G401 (cell line): ENCODE measurements at regions not wholly inside any gene's neighbourhood (a gene's known extent, or its start where the extent isn't known, plus 50 kb on each side); places are given as distances from the start of the nearest gene placed in this dataset.

Experiments used
- DNase-seq: peaks from one replicate; pipeline ENCODE4 v3.0.0-alpha.2; 2015; ENCODE audit warnings: low spot score
- in situ Hi-C: cut with HindIII; loops from 2 replicates; pipeline ENCODE4 v1.10.0; 2016; ENCODE audit warnings: low sequenced_read_pairs, mixed read lengths

DNA sequence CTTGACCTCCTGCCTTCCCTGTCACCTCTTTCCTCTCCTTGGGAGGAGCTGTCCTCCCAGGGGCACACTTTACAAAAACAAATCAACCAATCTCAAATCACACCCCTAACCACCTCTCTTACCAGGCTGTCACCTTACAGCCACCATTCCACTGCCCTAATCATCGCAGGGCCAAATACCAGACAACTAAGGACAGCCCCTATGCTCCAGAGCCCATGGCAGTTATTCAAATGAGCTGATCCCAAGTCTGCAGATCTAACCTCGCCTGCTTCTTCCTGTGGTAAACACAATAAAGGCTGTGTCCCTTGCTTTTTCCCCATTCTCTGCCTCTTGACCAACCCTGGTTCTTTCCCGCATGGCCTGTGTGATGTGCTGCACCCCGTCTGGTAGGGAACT, 154.2 kb upstream of the CNTNAP5 start:
- DNase-seq = no peak
- in situ Hi-C loops = no loop called here

DNA sequence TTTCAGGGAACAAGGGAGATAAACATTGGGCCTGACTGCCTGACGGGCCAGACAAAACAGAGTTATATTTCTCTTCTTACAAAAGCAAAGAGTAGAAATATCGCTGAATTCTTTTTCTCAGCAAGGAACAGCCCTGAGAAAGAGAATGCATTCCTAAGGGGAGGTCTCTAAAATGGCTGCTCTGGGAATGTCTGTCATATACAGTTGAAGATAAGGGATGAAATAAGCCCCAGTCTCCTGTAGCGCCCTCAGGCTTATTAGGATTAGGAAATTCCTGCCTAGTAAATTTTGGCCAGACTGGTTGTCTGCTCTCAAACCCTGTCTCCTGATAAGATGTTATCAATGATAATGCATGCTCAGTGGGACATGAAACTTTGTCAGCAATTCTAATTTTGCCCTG, 134.9 kb upstream of the CNTNAP5 start:
- in situ Hi-C loops = no loop called here
- no peak for DNase-seq

DNA sequence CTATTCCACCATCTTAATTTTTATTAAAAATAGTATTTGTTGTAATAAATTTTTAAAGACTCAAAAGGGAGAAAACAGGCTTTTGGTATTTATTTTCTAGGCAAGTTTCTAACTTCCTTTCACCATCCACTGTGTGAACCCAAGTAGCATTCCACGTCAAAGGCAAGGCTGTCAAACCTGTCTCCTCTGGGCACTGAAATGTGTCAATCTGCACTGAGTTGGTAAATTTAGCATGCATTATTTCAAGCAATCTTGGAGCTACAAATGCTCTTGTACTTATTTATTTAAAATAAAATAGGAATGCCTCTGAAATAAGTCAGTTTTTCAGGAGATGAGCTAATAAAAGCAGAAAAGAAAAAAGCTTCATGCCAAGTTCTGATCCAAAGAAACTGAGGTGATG, 130.9 kb upstream of the CNTNAP5 start:
- no peak for DNase-seq
- in situ Hi-C loops = no loop called here

DNA sequence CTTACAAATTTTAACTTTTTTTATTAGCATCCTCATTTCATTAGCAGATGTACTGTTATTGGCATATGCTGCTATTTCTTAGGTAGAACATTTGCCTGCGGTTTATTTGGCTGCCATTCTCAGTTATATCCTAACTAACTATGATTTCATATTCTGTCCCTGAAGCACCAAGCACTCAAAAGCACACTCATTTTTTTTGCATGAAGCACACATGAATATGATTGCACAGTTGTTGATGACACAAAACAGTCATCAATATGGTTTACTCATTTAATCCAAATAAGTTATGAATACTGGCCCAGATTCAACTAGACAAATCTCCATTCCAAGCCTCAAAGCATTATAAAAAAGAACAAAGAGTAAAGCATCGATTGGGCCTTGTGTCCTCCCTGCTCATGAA, 129.4 kb upstream of the CNTNAP5 start:
- in situ Hi-C loops = no loop called here
- DNase-seq = no peak

DNA sequence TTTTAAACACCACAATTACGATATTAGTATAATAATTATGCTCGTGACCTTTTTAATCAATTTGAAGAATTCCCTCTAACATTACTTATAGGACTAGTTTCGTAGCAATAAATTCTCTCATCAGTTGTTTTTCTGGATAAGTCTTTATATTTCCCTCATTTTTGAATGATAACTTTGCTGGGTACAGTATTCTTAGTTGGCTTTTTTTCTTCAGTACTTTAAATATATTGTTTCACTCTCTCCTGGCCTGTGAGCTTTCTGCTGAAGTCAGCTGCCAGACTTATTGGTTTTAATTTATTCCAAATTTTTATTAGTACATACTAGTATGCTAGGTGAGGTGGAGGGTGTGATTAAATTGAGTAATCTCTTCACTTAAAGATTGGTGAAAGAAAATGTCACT, 123.8 kb upstream of the CNTNAP5 start:
- in situ Hi-C loops = no loop called here
- no peak for DNase-seq

DNA sequence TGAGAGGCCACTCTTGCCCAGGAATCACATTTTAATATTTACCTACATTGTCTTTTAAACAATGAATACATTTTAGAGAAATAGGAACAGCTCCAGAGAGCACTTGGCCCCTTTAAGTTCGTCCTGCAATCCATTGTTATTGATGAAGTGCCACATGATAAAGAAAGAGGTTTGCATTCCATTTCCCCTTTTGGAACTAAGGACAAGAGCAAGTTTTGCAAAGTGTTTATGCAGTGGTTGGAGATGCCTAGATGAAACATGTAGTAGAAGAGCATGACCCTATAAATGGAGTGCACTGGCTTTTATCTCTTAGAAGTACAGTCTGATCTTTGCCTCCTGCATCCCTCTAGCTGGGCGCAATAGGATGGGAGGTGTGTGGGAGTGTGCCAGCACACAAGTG, 118.7 kb upstream of the CNTNAP5 start:
- in situ Hi-C loops = no loop called here
- no peak for DNase-seq

DNA sequence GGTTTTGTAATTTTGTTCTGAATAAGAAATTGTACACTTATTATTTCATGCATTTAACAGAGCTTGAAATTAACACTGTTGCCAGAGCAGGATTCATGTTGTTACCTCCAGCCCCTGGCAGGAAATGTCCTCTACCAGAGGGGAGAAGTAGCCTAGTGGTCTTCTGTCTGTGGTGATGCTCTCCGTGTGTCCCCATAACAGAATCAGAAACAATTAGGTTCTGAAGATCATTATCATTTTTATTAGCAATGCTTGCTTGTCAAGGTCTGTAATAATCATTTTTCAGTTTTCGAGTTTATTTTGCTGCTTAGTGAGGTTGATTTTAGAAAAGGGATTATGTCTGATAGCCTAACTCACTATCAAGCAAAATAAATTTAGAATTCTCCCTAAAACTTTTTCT, 116.6 kb upstream of the CNTNAP5 start:
- no peak for DNase-seq
- in situ Hi-C loops = no loop called here

DNA sequence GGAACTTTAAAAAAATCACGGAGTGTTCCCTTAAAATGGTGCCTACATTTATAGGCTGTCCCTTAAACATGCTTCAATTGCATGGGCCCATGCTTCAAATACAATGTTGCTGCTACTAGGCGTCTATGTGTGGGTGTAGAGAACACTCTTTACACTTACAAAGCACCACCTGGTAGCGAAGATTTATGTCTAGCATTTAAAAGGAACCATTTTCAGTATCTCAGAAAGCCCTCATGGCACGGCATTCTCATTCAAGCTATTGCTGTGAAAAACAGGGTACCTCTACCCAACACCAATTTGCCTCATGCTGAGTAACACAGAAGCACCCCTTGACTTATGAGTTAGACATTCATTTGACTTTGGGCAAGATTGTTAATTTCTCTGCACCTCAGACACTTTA, 112.9 kb upstream of the CNTNAP5 start:
- in situ Hi-C loops = no loop called here

DNA sequence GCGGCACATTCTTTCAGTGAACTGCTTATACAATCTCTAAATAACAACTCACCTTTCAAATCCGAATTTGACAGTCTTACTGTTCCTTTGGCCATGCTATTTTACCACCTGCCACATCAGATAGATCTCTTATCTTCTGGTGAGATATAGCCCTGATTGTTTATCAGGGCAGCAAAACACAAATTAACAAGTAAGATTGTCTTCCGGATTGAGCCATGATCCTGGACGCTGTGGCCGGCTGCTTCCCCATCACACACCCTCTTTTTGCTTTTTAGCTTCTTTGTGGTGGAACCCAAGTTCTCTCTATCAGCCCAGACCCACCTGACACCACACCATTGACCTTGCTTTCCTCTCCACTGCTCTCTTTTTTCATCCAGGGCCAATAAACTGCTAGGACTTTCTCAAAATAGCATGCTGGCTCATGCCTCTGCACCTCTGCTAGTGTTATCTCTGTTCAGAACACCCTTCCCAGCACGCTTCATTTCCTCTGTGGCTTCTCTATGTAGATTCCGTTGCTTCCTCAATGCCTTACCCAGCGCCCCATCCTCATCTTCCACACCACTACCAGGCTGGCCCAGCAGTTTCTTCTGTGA, 111.8 kb upstream of the CNTNAP5 start:
- DNase-seq = no peak
- in situ Hi-C loops = no loop called here

More for the DNA sequence above, 112.9 kb upstream of the CNTNAP5 start:
- DNase-seq = no peak

DNA sequence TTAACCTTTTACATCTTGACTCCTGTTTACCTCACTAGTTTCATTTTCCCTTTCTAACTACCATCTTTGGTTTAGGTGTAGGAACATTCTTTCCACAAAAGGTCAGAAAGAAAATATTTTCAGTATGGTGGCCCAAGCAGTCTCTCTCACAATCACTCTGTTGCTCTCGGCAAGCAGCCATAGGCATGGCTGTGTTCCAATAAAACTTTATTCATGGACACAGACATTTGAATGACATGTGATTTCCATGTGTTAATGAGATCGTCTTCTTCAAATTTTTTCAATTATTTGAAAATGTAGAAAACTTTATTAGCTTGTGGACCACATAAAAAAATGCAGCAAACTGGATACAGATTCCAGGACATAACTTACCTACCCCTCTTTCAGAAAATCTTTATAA, 109.7 kb upstream of the CNTNAP5 start:
- in situ Hi-C loops = no loop called here

DNA sequence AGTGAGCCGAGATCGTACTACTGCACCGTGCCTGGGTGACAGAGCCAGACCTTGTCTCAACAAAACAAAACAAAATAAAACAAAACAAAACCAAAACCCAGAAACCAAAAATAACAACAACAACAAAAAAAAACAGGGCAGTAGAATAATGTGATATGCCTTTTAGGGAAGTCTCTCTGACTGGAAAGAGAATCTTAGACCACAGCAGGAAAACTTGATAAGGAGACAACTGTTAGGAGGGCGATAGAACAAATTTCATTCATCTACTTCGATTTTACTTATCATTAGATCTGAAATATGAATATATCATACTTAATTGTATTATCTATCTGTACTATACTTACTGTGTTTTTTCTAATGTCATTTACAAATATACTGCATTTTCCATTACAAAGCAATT, 109.0 kb upstream of the CNTNAP5 start:
- in situ Hi-C loops = no loop called here
- no peak for DNase-seq

More for the DNA sequence above, 109.7 kb upstream of the CNTNAP5 start:
- no peak for DNase-seq

DNA sequence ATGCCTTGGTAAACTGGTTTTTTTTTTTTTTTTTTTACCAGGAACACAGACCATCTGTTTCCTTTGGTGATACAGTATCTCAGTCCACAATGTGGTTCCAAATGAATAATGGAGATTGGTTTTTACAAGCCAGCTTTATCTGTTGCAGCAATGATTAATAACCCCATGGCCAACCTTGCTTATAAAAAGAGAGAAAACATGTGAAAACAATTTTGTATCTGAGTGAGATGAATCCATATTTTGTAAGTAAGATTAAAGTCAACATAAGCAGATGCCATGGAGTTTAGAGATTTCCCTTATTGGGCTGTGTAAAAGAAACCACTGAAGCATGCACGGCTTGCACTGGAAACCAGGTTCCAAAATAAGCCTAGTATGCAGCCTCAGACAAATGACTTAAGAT, 108.6 kb upstream of the CNTNAP5 start:
- in situ Hi-C loops = no loop called here
- DNase-seq = peak; percentile 42

DNA sequence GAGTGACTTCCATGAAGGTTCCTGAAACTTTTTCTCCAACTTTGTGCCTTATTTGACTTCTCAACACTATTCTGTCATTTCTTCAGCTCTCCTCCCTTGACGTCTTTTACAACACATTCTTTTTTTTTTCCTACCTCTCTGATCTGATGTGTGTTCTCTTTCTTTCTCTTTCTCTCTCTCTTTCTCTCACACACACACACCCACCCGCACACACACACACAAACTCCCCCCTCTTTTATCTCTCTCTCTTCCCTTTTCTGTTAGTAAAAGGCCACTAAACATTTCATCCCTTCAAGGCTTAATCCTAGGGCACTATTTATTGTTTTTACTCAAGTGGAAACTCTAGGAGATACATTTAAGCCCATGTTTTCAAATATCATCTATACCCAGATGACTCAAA, 107.8 kb upstream of the CNTNAP5 start:
- no peak for DNase-seq
- in situ Hi-C loops = no loop called here

DNA sequence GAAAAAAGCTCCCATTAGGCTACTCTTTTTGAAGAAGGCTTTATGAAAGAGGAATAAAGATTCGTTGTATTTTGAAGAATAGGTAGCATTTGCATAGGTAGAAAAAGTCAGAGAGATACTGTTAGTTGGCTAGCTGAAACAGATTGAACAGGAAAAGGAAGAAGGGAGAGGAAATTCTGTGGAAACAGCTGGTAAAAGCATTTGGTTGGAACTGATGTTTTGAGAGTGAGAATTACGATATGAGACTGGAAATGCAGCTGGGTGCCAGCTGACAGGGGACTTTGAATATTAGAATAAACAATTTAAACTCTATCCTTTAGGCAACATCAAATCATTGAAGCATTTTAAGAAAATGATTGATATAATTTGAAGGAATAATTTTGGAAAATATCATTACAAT, 96.7 kb upstream of the CNTNAP5 start:
- in situ Hi-C loops = no loop called here
- DNase-seq = no peak

DNA sequence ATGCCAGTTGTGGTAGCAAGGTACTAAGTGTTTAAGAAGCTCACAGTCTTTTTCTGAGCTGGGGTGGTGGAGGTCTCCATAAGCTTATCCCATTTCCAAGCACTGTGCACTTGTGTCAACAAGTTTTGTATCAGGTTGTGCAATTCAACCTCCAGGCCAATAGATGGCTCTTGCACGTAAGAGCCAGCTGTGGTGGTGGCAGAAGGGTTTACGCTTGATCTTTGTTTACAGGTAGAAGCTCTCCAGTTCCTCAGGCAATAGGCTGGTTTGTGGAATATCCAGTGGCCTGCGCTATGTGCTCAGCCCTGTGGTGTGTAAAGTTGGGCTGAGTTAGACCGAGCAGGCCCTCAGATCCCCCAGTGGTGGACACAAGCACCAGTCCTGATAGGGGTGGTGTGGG, 89.7 kb upstream of the CNTNAP5 start:
- in situ Hi-C loops = no loop called here
- no peak for DNase-seq

DNA sequence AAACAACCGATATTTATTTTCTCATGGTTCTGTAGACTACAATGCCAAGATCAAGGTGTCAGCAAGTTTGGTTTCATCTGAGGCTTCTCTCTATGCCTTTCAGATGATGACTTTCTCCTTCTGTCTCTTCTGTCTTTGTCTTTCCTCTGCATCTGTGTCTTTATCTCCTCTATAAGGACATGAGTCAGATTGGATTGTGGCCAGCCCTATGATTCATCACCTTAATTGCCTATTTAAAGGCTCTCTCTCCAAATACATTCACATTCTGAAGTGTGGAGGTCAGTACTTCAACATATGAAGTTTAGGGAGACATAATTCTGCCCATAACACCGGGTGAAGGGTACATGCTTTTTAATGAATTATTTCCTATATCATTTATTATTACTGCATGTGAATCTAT, 71.2 kb upstream of the CNTNAP5 start:
- in situ Hi-C loops = no loop called here
- DNase-seq = no peak

DNA sequence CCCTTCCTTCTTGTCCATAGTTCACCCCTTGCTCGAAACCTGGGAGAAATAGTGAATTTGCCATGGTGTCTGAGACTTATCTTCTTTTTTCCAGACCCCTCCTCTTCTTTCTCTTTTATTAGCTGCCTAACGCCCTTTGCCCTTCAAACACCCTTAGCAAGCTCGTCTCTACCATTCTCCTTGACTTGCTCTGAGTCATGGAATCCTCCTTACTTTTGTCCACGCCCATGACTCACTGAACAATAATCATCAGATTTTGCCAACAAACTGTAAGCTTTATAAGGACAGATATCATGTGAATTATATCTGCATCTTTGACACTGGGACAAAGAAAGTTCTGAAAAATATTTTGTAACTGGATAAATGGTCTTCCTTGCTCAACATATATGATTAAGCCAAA, 67.1 kb upstream of the CNTNAP5 start:
- no peak for DNase-seq
- in situ Hi-C loops = no loop called here

DNA sequence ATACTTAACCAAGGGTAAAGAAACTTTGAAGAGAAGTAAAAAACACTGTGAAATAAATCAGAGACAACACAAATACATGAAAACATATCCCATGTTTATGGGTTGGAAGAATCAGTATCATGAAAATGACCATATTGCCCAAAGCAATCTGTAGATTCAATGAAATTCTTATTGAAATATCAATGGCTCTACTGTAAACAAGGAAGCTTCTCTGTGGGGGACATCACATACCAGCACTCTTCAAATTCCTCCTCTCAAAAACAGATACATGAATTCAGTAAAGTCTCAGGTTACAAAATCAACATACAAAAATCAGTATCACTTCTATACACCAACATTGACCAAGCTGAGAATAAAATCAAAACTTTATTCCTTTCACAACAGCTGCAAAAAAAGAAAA, 63.5 kb upstream of the CNTNAP5 start:
- in situ Hi-C loops = no loop called here
- DNase-seq = no peak

DNA sequence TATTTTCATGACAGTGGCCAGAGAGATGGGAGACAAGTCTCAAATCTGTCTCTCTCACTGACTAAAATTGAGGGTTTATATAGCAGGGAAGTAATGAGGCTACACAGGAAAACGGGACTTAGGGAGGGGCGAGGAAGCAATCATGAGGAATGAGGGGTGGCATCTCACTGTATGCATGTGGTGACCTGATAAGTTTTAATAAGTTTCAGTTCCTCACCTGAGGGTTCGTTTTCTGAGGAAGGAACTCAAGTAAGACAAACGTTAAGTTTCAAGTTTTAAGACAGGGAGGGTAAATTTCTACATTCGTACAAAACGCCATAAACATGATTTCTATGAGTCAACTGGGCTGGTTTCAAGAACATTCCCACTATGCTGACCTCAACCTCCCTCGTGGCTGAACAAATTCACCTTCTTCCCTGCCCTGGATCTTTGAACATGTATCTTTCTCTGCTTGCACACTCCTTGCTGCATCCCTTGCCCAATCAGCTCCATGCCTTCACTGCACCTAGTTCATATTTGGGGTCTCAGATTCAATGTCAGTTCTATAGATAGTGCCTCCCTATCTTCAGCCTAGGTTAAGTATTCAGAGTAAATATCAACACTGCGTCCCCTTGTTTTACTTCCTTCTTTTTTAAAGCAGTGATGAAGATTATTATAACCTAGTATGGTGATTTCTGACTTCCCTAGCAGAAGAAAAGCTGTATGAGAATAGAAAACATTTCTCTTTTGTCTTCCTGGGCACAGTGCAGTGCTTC, 53.3 kb upstream of the CNTNAP5 start:
- no peak for DNase-seq
- in situ Hi-C loops = no loop called here
